Activated CD4-positive, alpha-beta T cell treated with anti-CD3 and anti-CD28 coated beads, Interleukin-2, amount 10 ng/mL, durations not matched to agents 24 days and 14 days (primary cell): ENCODE measurements at regions not wholly inside any gene's neighbourhood (a gene's known extent, or its start where the extent isn't known, plus 50 kb on each side); places are given as distances from the start of the nearest gene placed in this dataset.

Source experiments
- DNase-seq: peaks from one replicate; pipeline ENCODE4 v3.0.0; 2022
- H3K27ac Mint-ChIP-seq: one replicate; pipeline ENCODE4 v1.8.0; 2022; ENCODE audit warnings: mild to moderate bottlenecking, mixed read lengths
- H3K27me3 Mint-ChIP-seq: one replicate; pipeline ENCODE4 v1.8.0; 2022; ENCODE audit warnings: mixed read lengths
- H3K36me3 Mint-ChIP-seq: one replicate; pipeline ENCODE4 v1.8.0; 2022; ENCODE audit warnings: low read depth, mild to moderate bottlenecking, mixed read lengths
- H3K4me1 Mint-ChIP-seq: one replicate; pipeline ENCODE4 v1.8.0; 2021; ENCODE audit warnings: mixed read lengths
- H3K4me3 Mint-ChIP-seq: one replicate; pipeline ENCODE4 v1.8.0; 2022; ENCODE audit warnings: mild to moderate bottlenecking, moderate library complexity, mixed read lengths
- H3K9me3 Mint-ChIP-seq: one replicate; pipeline ENCODE4 v1.8.0; 2021; ENCODE audit warnings: mixed read lengths
- intact Hi-C: fragments of 100-400 bp; cut with micrococcal nuclease; formaldehyde crosslinking; loops from one replicate; pipeline ENCODE4 v1.15.1; 2023

GRCh38 chr16:65672960-65673359, 551.1 kb upstream of the CDH11 start:
- H3K36me3 Mint-ChIP-seq = no peaks in the 10 kb centered on the region
- DNase-seq = no peak
- peaks cover 8% of the 10 kb centered on the region for H3K9me3 Mint-ChIP-seq
- H3K4me3 Mint-ChIP-seq = no peak overlapping the region
- H3K4me1 Mint-ChIP-seq = no peaks in the 10 kb centered on the region
- H3K27me3 Mint-ChIP-seq = no peaks in the 10 kb centered on the region
- H3K27ac Mint-ChIP-seq = no peak overlapping the region
- intact Hi-C loops = no loop called here

DNA sequence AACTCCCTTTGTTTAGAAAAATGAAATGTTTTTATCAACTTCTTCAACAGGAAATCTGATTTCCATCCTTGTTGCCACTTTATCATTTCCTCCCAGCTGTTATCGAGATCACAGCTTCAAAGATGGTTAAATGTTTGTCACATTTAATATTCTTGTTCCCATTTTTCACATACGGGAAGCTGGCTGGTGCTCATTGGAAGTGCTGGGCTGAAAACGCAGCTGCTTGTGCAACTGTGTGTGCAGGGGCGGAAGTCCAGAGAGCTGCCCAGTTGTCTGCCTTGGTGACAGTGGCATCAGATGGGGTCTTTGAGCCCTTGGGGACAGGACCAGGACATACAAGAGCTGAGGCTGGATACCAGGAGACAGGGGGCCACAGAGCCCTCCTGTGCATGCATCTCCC, 549.2 kb upstream of the CDH11 start:
- H3K9me3 Mint-ChIP-seq = peaks cover 8% of the 10 kb centered on the region
- H3K27me3 Mint-ChIP-seq = no peaks in the 10 kb centered on the region
- H3K4me1 Mint-ChIP-seq = no peaks in the 10 kb centered on the region
- no peak for DNase-seq
- no peak overlapping the region for H3K27ac Mint-ChIP-seq
- intact Hi-C loops = no loop called here
- H3K36me3 Mint-ChIP-seq = no peaks in the 10 kb centered on the region
- no peak overlapping the region for H3K4me3 Mint-ChIP-seq

DNA sequence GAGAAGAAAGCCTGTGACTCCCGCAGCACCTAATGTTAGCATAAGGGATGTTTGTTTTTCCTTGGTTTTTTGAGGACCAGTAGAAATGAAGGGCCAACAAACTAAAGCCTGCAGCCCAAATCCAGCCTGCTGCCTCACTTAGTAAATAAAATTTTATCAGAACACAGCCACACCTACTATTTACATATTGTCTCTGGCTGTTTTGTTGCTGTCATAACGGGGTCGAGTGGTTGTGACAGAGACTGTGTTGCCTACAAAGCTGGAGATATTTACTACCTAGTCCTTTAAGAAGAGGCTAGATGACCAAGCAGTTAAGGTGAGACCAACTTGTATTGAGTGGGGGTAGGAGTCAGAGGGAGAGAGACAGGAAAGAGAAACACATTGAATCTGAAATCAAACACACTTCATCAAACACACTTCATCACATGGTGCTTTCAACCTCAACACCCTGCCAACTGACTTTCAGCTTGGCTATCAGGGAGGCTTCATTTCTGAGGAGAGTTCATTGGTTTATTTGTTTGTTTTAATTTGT, 546.3 kb upstream of the CDH11 start:
- peaks cover 13% of the 10 kb centered on the region for H3K9me3 Mint-ChIP-seq
- no peaks in the 10 kb centered on the region for H3K4me1 Mint-ChIP-seq
- no peaks in the 10 kb centered on the region for H3K27me3 Mint-ChIP-seq
- H3K36me3 Mint-ChIP-seq = no peaks in the 10 kb centered on the region
- intact Hi-C loops = no loop called here
- DNase-seq = no peak
- no peak overlapping the region for H3K27ac Mint-ChIP-seq
- H3K4me3 Mint-ChIP-seq = no peak overlapping the region

DNA sequence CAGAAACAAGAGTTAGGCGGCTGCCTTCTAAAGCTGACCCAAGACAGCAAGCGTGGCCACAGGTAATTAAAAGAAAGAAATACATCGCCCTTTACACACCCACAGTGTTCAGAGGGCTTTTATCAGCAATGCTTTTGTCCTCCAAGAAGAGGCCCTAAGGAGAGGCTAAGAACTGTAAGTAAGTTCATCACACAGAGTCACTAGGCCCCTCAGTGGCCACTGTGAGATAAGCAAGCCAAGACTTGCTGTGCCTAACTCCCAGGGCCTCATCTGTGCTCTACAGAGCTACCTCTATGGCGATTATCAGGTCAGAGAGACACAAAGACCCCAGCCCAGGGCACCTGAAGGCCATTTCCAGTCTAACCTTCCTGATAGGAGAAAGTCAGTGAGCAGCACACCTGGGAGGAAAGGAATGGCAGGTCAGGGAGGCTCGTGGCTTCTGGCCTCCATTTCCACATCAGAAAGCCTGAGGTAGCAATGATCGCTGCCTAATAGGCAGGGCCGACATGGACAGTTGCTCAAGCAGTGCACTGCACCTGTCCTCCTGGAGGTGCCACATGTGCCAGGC, 545.2 kb upstream of the CDH11 start:
- H3K27me3 Mint-ChIP-seq = no peaks in the 10 kb centered on the region
- H3K4me1 Mint-ChIP-seq = no peaks in the 10 kb centered on the region
- H3K36me3 Mint-ChIP-seq = no peaks in the 10 kb centered on the region
- no peak overlapping the region for H3K4me3 Mint-ChIP-seq
- intact Hi-C loops = no loop called here
- DNase-seq = no peak
- peaks cover 13% of the 10 kb centered on the region for H3K9me3 Mint-ChIP-seq
- no peak overlapping the region for H3K27ac Mint-ChIP-seq

- intact Hi-C loops = no loop called here
- no peaks in the 10 kb centered on the region for H3K27me3 Mint-ChIP-seq
- H3K36me3 Mint-ChIP-seq = no peaks in the 10 kb centered on the region
- no peak for DNase-seq
- H3K4me3 Mint-ChIP-seq = no peak overlapping the region
- H3K9me3 Mint-ChIP-seq = peaks cover 8% of the 10 kb centered on the region
- H3K27ac Mint-ChIP-seq = no peak overlapping the region
- no peaks in the 10 kb centered on the region for H3K4me1 Mint-ChIP-seq
Observed at GRCh38 chr16:65666132-65666941, 544.5 kb upstream of the CDH11 start.

- H3K36me3 Mint-ChIP-seq = no peaks in the 10 kb centered on the region
Observed at GRCh38 chr16:65665586-65665985, 543.7 kb upstream of the CDH11 start.

GRCh38 chr16:65663774-65664173, 541.9 kb upstream of the CDH11 start:
- intact Hi-C loops = no loop called here
- DNase-seq = no peak
- no peaks in the 10 kb centered on the region for H3K36me3 Mint-ChIP-seq
- H3K9me3 Mint-ChIP-seq = peaks cover 5% of the 10 kb centered on the region
- H3K27me3 Mint-ChIP-seq = no peaks in the 10 kb centered on the region
- no peaks in the 10 kb centered on the region for H3K4me1 Mint-ChIP-seq
- no peak overlapping the region for H3K27ac Mint-ChIP-seq
- H3K4me3 Mint-ChIP-seq = no peak overlapping the region

More at GRCh38 chr16:65665586-65665985, 543.7 kb upstream of the CDH11 start:
- no peak for DNase-seq
- Mint-ChIP-seq H3K4me3 (no peak overlapping the region), H3K27ac (no peak overlapping the region), H3K9me3 (peaks cover 7% of the 10 kb centered on the region), H3K27me3 (no peaks in the 10 kb centered on the region), H3K4me1 (no peaks in the 10 kb centered on the region)
- intact Hi-C loops = no loop called here

GRCh38 chr16:65662256-65662655, 540.4 kb upstream of the CDH11 start:
- intact Hi-C loops = no loop called here
- H3K4me1 Mint-ChIP-seq = no peaks in the 10 kb centered on the region
- no peak overlapping the region for H3K27ac Mint-ChIP-seq
- H3K4me3 Mint-ChIP-seq = no peak overlapping the region
- peaks cover 5% of the 10 kb centered on the region for H3K9me3 Mint-ChIP-seq
- no peak for DNase-seq
- H3K27me3 Mint-ChIP-seq = no peaks in the 10 kb centered on the region
- no peaks in the 10 kb centered on the region for H3K36me3 Mint-ChIP-seq

GRCh38 chr16:65661558-65661957, 539.7 kb upstream of the CDH11 start:
- Mint-ChIP-seq H3K36me3 (no peaks in the 10 kb centered on the region), H3K27me3 (no peaks in the 10 kb centered on the region), H3K9me3 (peaks cover 5% of the 10 kb centered on the region), H3K4me3 (no peak overlapping the region), H3K27ac (no peak overlapping the region), H3K4me1 (no peaks in the 10 kb centered on the region)
- no peak for DNase-seq
- intact Hi-C loops = no loop called here

GRCh38 chr16:65660390-65660789, 538.5 kb upstream of the CDH11 start:
- H3K9me3 Mint-ChIP-seq = peaks cover 5% of the 10 kb centered on the region
- H3K27ac Mint-ChIP-seq = no peak overlapping the region
- DNase-seq = no peak
- no peaks in the 10 kb centered on the region for H3K36me3 Mint-ChIP-seq
- H3K4me3 Mint-ChIP-seq = no peak overlapping the region
- intact Hi-C loops = no loop called here
- no peaks in the 10 kb centered on the region for H3K4me1 Mint-ChIP-seq
- H3K27me3 Mint-ChIP-seq = no peaks in the 10 kb centered on the region

GRCh38 chr16:65659758-65660157, 537.9 kb upstream of the CDH11 start:
- H3K27ac Mint-ChIP-seq = no peak overlapping the region
- no peaks in the 10 kb centered on the region for H3K4me1 Mint-ChIP-seq
- H3K27me3 Mint-ChIP-seq = no peaks in the 10 kb centered on the region
- no peaks in the 10 kb centered on the region for H3K36me3 Mint-ChIP-seq
- H3K4me3 Mint-ChIP-seq = no peak overlapping the region
- DNase-seq = no peak
- peaks cover 5% of the 10 kb centered on the region for H3K9me3 Mint-ChIP-seq
- intact Hi-C loops = no loop called here

GRCh38 chr16:65658787-65659220, 536.9 kb upstream of the CDH11 start:
- Mint-ChIP-seq H3K4me1 (no peaks in the 10 kb centered on the region), H3K36me3 (no peaks in the 10 kb centered on the region), H3K9me3 (peaks cover 3% of the 10 kb centered on the region), H3K27ac (no peak overlapping the region), H3K27me3 (no peaks in the 10 kb centered on the region), H3K4me3 (no peak overlapping the region)
- intact Hi-C loops = no loop called here
- DNase-seq = no peak

GRCh38 chr16:65658349-65658748, 536.5 kb upstream of the CDH11 start:
- Mint-ChIP-seq H3K9me3 (no peaks in the 10 kb centered on the region), H3K4me1 (no peaks in the 10 kb centered on the region), H3K4me3 (no peak overlapping the region), H3K27me3 (no peaks in the 10 kb centered on the region), H3K27ac (no peak overlapping the region), H3K36me3 (no peaks in the 10 kb centered on the region)
- intact Hi-C loops = no loop called here
- DNase-seq = no peak

- H3K27me3 Mint-ChIP-seq = no peaks in the 10 kb centered on the region
- intact Hi-C loops = no loop called here
- no peak overlapping the region for H3K4me3 Mint-ChIP-seq
- DNase-seq = no peak
- no peaks in the 10 kb centered on the region for H3K36me3 Mint-ChIP-seq
- H3K27ac Mint-ChIP-seq = no peak overlapping the region
- no peaks in the 10 kb centered on the region for H3K4me1 Mint-ChIP-seq
- no peaks in the 10 kb centered on the region for H3K9me3 Mint-ChIP-seq
Observed at GRCh38 chr16:65657556-65657955, 535.7 kb upstream of the CDH11 start.
